IMR-90 (cell line): ENCODE measurements at regions not wholly inside any gene's neighbourhood (a gene's known extent, or its start where the extent isn't known, plus 50 kb on each side); places are given as distances from the start of the nearest gene placed in this dataset.

Experiments used
- ATAC-seq: fragments of 200-7000 bp; cut with Tn5 transposase; 2 replicates; pipeline ENCODE4 v1.9.1; 2020; ENCODE audit warnings: low read depth, mild to moderate bottlenecking, moderate library complexity
- BruUV-seq: library from RNA; stranded (reverse); fragments of 400-500 nt; replicated peaks from 2 replicates; lab custom pipeline; 2021; lab: Mats Ljungman, UMichigan
- CTCF ChIA-PET: fragments of 300-600 bp; formaldehyde crosslinking; extraction: SDS; loops from one replicate; lab custom pipeline; 2021; ENCODE audit warnings: antibody characterized with exemption; lab: Yijun Ruan, JAX
- POLR2A ChIA-PET: fragments of 300-600 bp; sonication (Branson Sonifier 250); formaldehyde crosslinking; loops from one replicate; lab custom pipeline; 2022; ENCODE audit warnings: antibody characterized with exemption; ENCODE audit not compliant: unreplicated experiment; lab: Charles Lee
- DNase-seq: peaks from one replicate; pipeline ENCODE4 v3.0.0; 2013
- H2AFZ ChIP-seq: replicated peaks from 2 replicates; pipeline ENCODE3; 2013; ENCODE audit warnings: low read length, mild to moderate bottlenecking; ENCODE audit not compliant: poor library complexity
- H2AK5ac ChIP-seq: 2 replicates; pipeline ENCODE4 v1.6.1; 2013; ENCODE audit warnings: low read depth, low read length, inconsistent platforms
- H2AK9ac ChIP-seq: replicated peaks from 2 replicates; pipeline ENCODE3; 2013; ENCODE audit warnings: mild to moderate bottlenecking, low read depth, low read length, moderate library complexity; ENCODE audit not compliant: poor library complexity
- H2BK120ac ChIP-seq: 2 replicates; pipeline ENCODE4 v1.6.1; 2013; ENCODE audit warnings: low read depth, low read length, inconsistent platforms
- H2BK15ac ChIP-seq: 3 replicates; pipeline ENCODE4 v1.6.1; 2013; ENCODE audit warnings: low read depth, low read length, inconsistent platforms
- H2BK20ac ChIP-seq: 2 replicates; pipeline ENCODE4 v1.6.1; 2013; ENCODE audit warnings: low read depth, mild to moderate bottlenecking, inconsistent platforms, low read length, moderate library complexity
- H2BK5ac ChIP-seq: 2 replicates; pipeline ENCODE4 v1.6.1; 2013; ENCODE audit warnings: mild to moderate bottlenecking, low read depth, low read length, inconsistent platforms; ENCODE audit not compliant: poor library complexity, severe bottlenecking
- H3K14ac ChIP-seq: replicated peaks from 2 replicates; pipeline ENCODE4 v1.6.1; 2013; ENCODE audit warnings: low read depth, low read length, inconsistent platforms
- H3K18ac ChIP-seq: 2 replicates; pipeline ENCODE4 v1.6.1; 2013; ENCODE audit warnings: low read depth, low read length, control low read depth
- H3K23ac ChIP-seq: 2 replicates; pipeline ENCODE4 v1.6.1; 2013; ENCODE audit warnings: low read depth, low read length, inconsistent platforms
- H3K27ac ChIP-seq: 2 replicates; pipeline ENCODE4 v1.5.1; 2013; ENCODE audit warnings: mild to moderate bottlenecking, control low read depth, low read length; ENCODE audit not compliant: insufficient read depth
- H3K27me3 ChIP-seq: 2 replicates; pipeline ENCODE4 v1.6.1; 2013; ENCODE audit warnings: low read length; ENCODE audit not compliant: control insufficient read depth, insufficient read depth
- H3K36me3 ChIP-seq: 2 replicates; pipeline ENCODE4 v1.6.1; 2013; ENCODE audit warnings: low read length, mixed read lengths; ENCODE audit not compliant: control insufficient read depth, insufficient read depth
- H3K4ac ChIP-seq: 2 replicates; pipeline ENCODE4 v1.6.1; 2013; ENCODE audit warnings: low read depth, low read length, inconsistent platforms
- H3K4me1 ChIP-seq: 2 replicates; pipeline ENCODE4 v1.6.1; 2013; ENCODE audit warnings: low read length, mixed read lengths; ENCODE audit not compliant: control insufficient read depth, insufficient read depth
- H3K4me2 ChIP-seq: 2 replicates; pipeline ENCODE4 v1.6.1; 2013; ENCODE audit warnings: low read depth, mild to moderate bottlenecking, control low read depth, low read length, moderate library complexity
- H3K4me3 ChIP-seq: 2 replicates; pipeline ENCODE4 v1.5.1; 2013; ENCODE audit warnings: low read depth, mild to moderate bottlenecking, control low read depth, low read length, moderate library complexity; ENCODE audit not compliant: insufficient read depth
- H3K56ac ChIP-seq: 2 replicates; pipeline ENCODE4 v1.6.1; 2013; ENCODE audit warnings: low read length, inconsistent platforms; ENCODE audit not compliant: insufficient read depth; ENCODE audit errors: extremely low read depth
- H3K79me1 ChIP-seq, 2 experiments: 2 replicates each; pipeline ENCODE4 v1.6.1; 2013; ENCODE audit warnings: low read length in 2 of 2, inconsistent platforms in 1 of 2, low read depth in 1 of 2
- H3K9ac ChIP-seq: 2 replicates; pipeline ENCODE4 v1.6.1; 2013; ENCODE audit warnings: low read depth, low read length, control low read depth
- H3K9me1 ChIP-seq: 2 replicates; pipeline ENCODE4 v1.6.1; 2013; ENCODE audit warnings: low read length, inconsistent platforms; ENCODE audit not compliant: insufficient read depth
- H3K9me3 ChIP-seq: 2 replicates; pipeline ENCODE4 v1.6.1; 2013; ENCODE audit warnings: low read length; ENCODE audit not compliant: control insufficient read depth, insufficient read depth
- H4K20me1 ChIP-seq: 2 replicates; pipeline ENCODE4 v1.6.1; 2013; ENCODE audit warnings: low read length, inconsistent platforms; ENCODE audit not compliant: insufficient read depth
- H4K5ac ChIP-seq: 2 replicates; pipeline ENCODE4 v1.6.1; 2013; ENCODE audit warnings: mild to moderate bottlenecking, low read depth, low read length, control low read depth
- H4K8ac ChIP-seq, 2 experiments: 2 replicates each; pipeline ENCODE4 v1.6.1; 2013; ENCODE audit warnings: low read depth in 2 of 2, low read length in 2 of 2, control low read depth in 1 of 2, inconsistent platforms in 1 of 2
- H4K91ac ChIP-seq: 2 replicates; pipeline ENCODE4 v1.6.1; 2013; ENCODE audit warnings: low read depth, low read length, inconsistent platforms; ENCODE audit not compliant: insufficient read depth
- POLR2A ChIP-seq: IDR thresholded peaks from 2 replicates; pipeline ENCODE4 v1.6.1; 2012; ENCODE audit warnings: mild to moderate bottlenecking, low read depth, low read length
- RCOR1 ChIP-seq: IDR thresholded peaks from 2 replicates; pipeline ENCODE4 v1.6.1; 2012; ENCODE audit warnings: mild to moderate bottlenecking, low read length, improper control_type of control experiment; ENCODE audit not compliant: insufficient replicate concordance
- RFX5 ChIP-seq: IDR thresholded peaks from 2 replicates; pipeline ENCODE4 v1.8.0; 2012; ENCODE audit warnings: low read depth, mild to moderate bottlenecking, low read length, moderate library complexity
- WGBS, 2 experiments: methylation state at CpG; one replicate each; pipeline versions ENCODE4 v1.1.5 to v1.1.7; 2013; ENCODE audit warnings: missing lambda C conversion rate in 2 of 2; ENCODE audit not compliant: insufficient read length in 1 of 2; ENCODE audit errors: extremely low coverage in 2 of 2; 5-methylcytosine and 5-hydroxymethylcytosine counted together
- dilution Hi-C: fragments of 300-500 bp; cut with HindIII; formaldehyde crosslinking; loops from one replicate; pipeline ENCODE4 v1.14.3; 2018; ENCODE audit warnings: low sequenced_read_pairs; ENCODE audit not compliant: unreplicated experiment
- in situ Hi-C: fragments of 300-500 bp; cut with MboI; formaldehyde crosslinking; loops from 3 replicates; pipeline ENCODE4 v1.14.3; 2019; ENCODE audit warnings: low sequenced_read_pairs, inconsistent platforms, mixed read lengths
- intact Hi-C: fragments of 100-400 bp; cut with micrococcal nuclease; formaldehyde crosslinking; loops from 2 replicates; pipeline ENCODE4 v1.10.0; 2022
- TF ChIP-seq, protein P1 (sequence below): fragments of 150-350 bp; IDR thresholded peaks from 2 replicates; pipeline ENCODE4 v1.6.1; 2017; ENCODE audit warnings: mild to moderate bottlenecking, antibody characterized with exemption, low read length, low read depth

GRCh38 chr2:239475161-239476028 lies 74.6 kb upstream of the HDAC4 start:
- BruUV-seq, result no TSS peak
- Histone ChIP-seq H2AK9ac (peak overlapping the region; percentile 28), H3K56ac (no peak overlapping the region), H2BK120ac (no peak overlapping the region), H2BK20ac (no peak overlapping the region), H3K9me3 (peaks cover 14% of the 10 kb centered on the region), H2AK5ac (no peak overlapping the region), H2BK15ac (no peak overlapping the region), H3K4me3 (no peak overlapping the region), H3K27ac (no peak overlapping the region), H3K23ac (no peak overlapping the region), H3K4ac (no peak overlapping the region), H4K91ac (no peak overlapping the region), H3K4me2 (no peak overlapping the region), H3K27me3 (no peaks in the 10 kb centered on the region), H3K9ac (no peak overlapping the region), H2AFZ (no peak overlapping the region), H4K20me1 (no peaks in the 10 kb centered on the region), H3K14ac (no peak overlapping the region), H2BK5ac (no peak overlapping the region), H4K8ac (no peak overlapping the region), H4K5ac (no peak overlapping the region), H3K4me1 (no peaks in the 10 kb centered on the region), H3K18ac (no peak overlapping the region), H3K9me1 (no peaks in the 10 kb centered on the region), H3K79me1 (no peaks in the 10 kb centered on the region), H3K36me3 (no peaks in the 10 kb centered on the region)
- ChIA-PET CTCF (no interaction called here), POLR2A (no interaction called here)
- ATAC-seq, result no peak
- DNase-seq, result no peak
- WGBS, 2 experiments, result 20% methylated on average over 1 of the region's 13 CpGs; no CpG with 5 or more reads in 1 of the 2 experiments
- dilution Hi-C loops (no loop called here), intact Hi-C loops (no loop called here), in situ Hi-C loops (no loop called here)
- TF ChIP-seq RCOR1 (no peak), POLR2A (no peak), RFX5 (no peak)
- TF ChIP-seq, protein P1, sequence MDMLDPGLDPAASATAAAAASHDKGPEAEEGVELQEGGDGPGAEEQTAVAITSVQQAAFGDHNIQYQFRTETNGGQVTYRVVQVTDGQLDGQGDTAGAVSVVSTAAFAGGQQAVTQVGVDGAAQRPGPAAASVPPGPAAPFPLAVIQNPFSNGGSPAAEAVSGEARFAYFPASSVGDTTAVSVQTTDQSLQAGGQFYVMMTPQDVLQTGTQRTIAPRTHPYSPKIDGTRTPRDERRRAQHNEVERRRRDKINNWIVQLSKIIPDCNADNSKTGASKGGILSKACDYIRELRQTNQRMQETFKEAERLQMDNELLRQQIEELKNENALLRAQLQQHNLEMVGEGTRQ, result no peak
